Suprapubic skin (tissue), 4 donors: ENCODE measurements at regions not wholly inside any gene's neighbourhood (a gene's known extent, or its start where the extent isn't known, plus 50 kb on each side); places are given as distances from the start of the nearest gene placed in this dataset.

Source experiments
- DNase-seq, 2 donors: peaks; one replicate each; pipeline ENCODE4 v3.0.0-alpha.2; 2019; ENCODE audit warnings: low spot score in 2 of 2
- H3K27ac ChIP-seq: fragments of 200-600 bp; sonication (generic); one replicate; pipeline ENCODE4 v1.5.1; 2019
- H3K27me3 ChIP-seq: fragments of 200-600 bp; sonication (generic); one replicate; pipeline ENCODE4 v1.5.1; 2019
- H3K36me3 ChIP-seq: fragments of 200-600 bp; sonication (generic); one replicate; pipeline ENCODE4 v1.5.1; 2019
- H3K4me1 ChIP-seq: fragments of 200-600 bp; sonication (generic); one replicate; pipeline ENCODE4 v1.5.1; 2019
- H3K4me3 ChIP-seq: fragments of 200-600 bp; sonication (generic); one replicate; pipeline ENCODE4 v1.5.1; 2019; ENCODE audit warnings: mild to moderate bottlenecking
- H3K9me3 ChIP-seq: fragments of 200-600 bp; sonication (generic); one replicate; pipeline ENCODE4 v1.5.1; 2019
- CTCF ChIP-seq, 2 donors: fragments of 200-600 bp in 1 of 2; fragments of 450-650 bp in 1 of 2; sonication (generic) in 1 of 2; IDR thresholded peaks; one replicate each; pipeline ENCODE4 v1.5.1; 2016 to 2019; ENCODE audit warnings: antibody characterized with exemption in 2 of 2, mild to moderate bottlenecking in 1 of 2, moderate library complexity in 1 of 2
- EP300 ChIP-seq: sonication (generic); formaldehyde crosslinking; IDR thresholded peaks from one replicate; pipeline ENCODE4 v1.6.1; 2017; ENCODE audit warnings: antibody characterized with exemption
- POLR2A ChIP-seq, 2 donors: fragments of 450-650 bp; IDR thresholded peaks; one replicate each; pipeline ENCODE4 v1.6.1; 2017; ENCODE audit warnings: antibody characterized with exemption in 2 of 2, mild to moderate bottlenecking in 2 of 2, moderate library complexity in 2 of 2
- POLR2AphosphoS5 ChIP-seq, 3 donors: sonication (generic); formaldehyde crosslinking; IDR thresholded peaks; one replicate each; pipeline ENCODE4 v1.6.1; 2017; ENCODE audit warnings: antibody characterized with exemption in 3 of 3
- WGBS: methylation state at CpG from one replicate; pipeline ENCODE4 v1.1.5; 2018; 5-methylcytosine and 5-hydroxymethylcytosine counted together

GRCh38 chr10:85177767-85178166 is 849.4 kb downstream of the CCSER2 start:
- H3K4me3 ChIP-seq = no peak overlapping the region
- H3K27me3 ChIP-seq = no peaks in the 10 kb centered on the region
- no peaks in the 10 kb centered on the region for H3K9me3 ChIP-seq
- no peak for DNase-seq
- TF ChIP-seq POLR2AphosphoS5 (IDR thresholded peaks at IDR 0.05) (no peak), CTCF (IDR thresholded peaks at IDR 0.05) (no peak), POLR2A (IDR thresholded peaks at IDR 0.05) (no peak), EP300 (no peak)
- no peaks in the 10 kb centered on the region for H3K4me1 ChIP-seq
- WGBS = 80% methylated on average over 2 of the region's 2 CpGs
- no peak overlapping the region for H3K27ac ChIP-seq
- H3K36me3 ChIP-seq = no peaks in the 10 kb centered on the region

- H3K4me3 ChIP-seq = no peak overlapping the region
- no peaks in the 10 kb centered on the region for H3K36me3 ChIP-seq
- no peak overlapping the region for H3K27ac ChIP-seq
- H3K27me3 ChIP-seq = no peaks in the 10 kb centered on the region
- TF ChIP-seq EP300 = no peak
- no peak for TF ChIP-seq POLR2A (IDR thresholded peaks at IDR 0.05)
- TF ChIP-seq POLR2AphosphoS5 (IDR thresholded peaks at IDR 0.05) = no peak
- TF ChIP-seq CTCF (IDR thresholded peaks at IDR 0.05) = no peak
- no peaks in the 10 kb centered on the region for H3K9me3 ChIP-seq
- no peak for DNase-seq
- 60% methylated on average over 2 of the region's 2 CpGs for WGBS
- H3K4me1 ChIP-seq = no peaks in the 10 kb centered on the region
These were observed 858.7 kb downstream of the CCSER2 start for GRCh38 chr10:85187047-85187446.

- Histone ChIP-seq H3K36me3 (no peaks in the 10 kb centered on the region), H3K4me1 (no peaks in the 10 kb centered on the region), H3K27ac (no peak overlapping the region), H3K9me3 (no peaks in the 10 kb centered on the region), H3K4me3 (no peak overlapping the region), H3K27me3 (no peaks in the 10 kb centered on the region)
- TF ChIP-seq CTCF (IDR thresholded peaks at IDR 0.05) = no peak
- no peak for TF ChIP-seq POLR2A (IDR thresholded peaks at IDR 0.05)
- TF ChIP-seq EP300 = no peak
- no peak for TF ChIP-seq POLR2AphosphoS5 (IDR thresholded peaks at IDR 0.05)
- 72% methylated on average over 3 of the region's 3 CpGs for WGBS
- DNase-seq = no peak
These were observed 860.5 kb downstream of the CCSER2 start for GRCh38 chr10:85188770-85189484.

GRCh38 chr10:85193796-85194195 is 865.4 kb downstream of the CCSER2 start:
- no peaks in the 10 kb centered on the region for H3K27me3 ChIP-seq
- no peaks in the 10 kb centered on the region for H3K4me1 ChIP-seq

GRCh38 chr10:85194706-85195105 is 866.3 kb downstream of the CCSER2 start:
- 78% methylated on average over 1 of the region's 1 CpG for WGBS
- Histone ChIP-seq H3K4me1 (no peaks in the 10 kb centered on the region), H3K4me3 (no peak overlapping the region), H3K9me3 (no peaks in the 10 kb centered on the region), H3K36me3 (no peaks in the 10 kb centered on the region), H3K27me3 (no peaks in the 10 kb centered on the region), H3K27ac (no peak overlapping the region)
- no peak for DNase-seq
- no peak for TF ChIP-seq POLR2AphosphoS5 (IDR thresholded peaks at IDR 0.05)
- TF ChIP-seq POLR2A (IDR thresholded peaks at IDR 0.05) = no peak
- TF ChIP-seq CTCF (IDR thresholded peaks at IDR 0.05) = no peak
- no peak for TF ChIP-seq EP300

More at GRCh38 chr10:85193796-85194195, 865.4 kb downstream of the CCSER2 start:
- no peak for DNase-seq
- Histone ChIP-seq H3K9me3 (no peaks in the 10 kb centered on the region), H3K27ac (no peak overlapping the region), H3K4me3 (no peak overlapping the region), H3K36me3 (no peaks in the 10 kb centered on the region)
- WGBS = 57% methylated on average over 3 of the region's 3 CpGs
- no peak for TF ChIP-seq POLR2AphosphoS5 (IDR thresholded peaks at IDR 0.05)
- no peak for TF ChIP-seq POLR2A (IDR thresholded peaks at IDR 0.05)
- no peak for TF ChIP-seq CTCF (IDR thresholded peaks at IDR 0.05)
- TF ChIP-seq EP300 = no peak
